ENCODE measurements at regions not wholly inside any gene's neighbourhood (a gene's known extent, or its start where the extent isn't known, plus 50 kb on each side); places are given as distances from the start of the nearest gene placed in this dataset.

- DNase-seq: no peak
Measured at GRCh38 chr7:18154726-18155125, 127.1 kb upstream of the PRPS1L1 start.

GRCh38 chr7:18157233-18157632 is 129.6 kb upstream of the PRPS1L1 start:
- DNase-seq: no peak

- DNase-seq: no peak
Measured at GRCh38 chr7:18162657-18163056, 135.0 kb upstream of the PRPS1L1 start.

- no peak for DNase-seq
Measured at GRCh38 chr7:18163091-18163490, 135.4 kb upstream of the PRPS1L1 start.

- no peak for DNase-seq
Measured at GRCh38 chr7:18165166-18165565, 137.5 kb upstream of the PRPS1L1 start.

GRCh38 chr7:18166002-18166401 is 138.4 kb upstream of the PRPS1L1 start:
- DNase-seq: no peak

GRCh38 chr7:18167815-18168214 is 140.2 kb upstream of the PRPS1L1 start:
- DNase-seq: peak; percentile 13

- no peak for DNase-seq
Measured at GRCh38 chr7:18174996-18175395, 147.3 kb upstream of the PRPS1L1 start.

GRCh38 chr7:18175801-18176450 is 148.3 kb upstream of the PRPS1L1 start:
- no peak for DNase-seq

GRCh38 chr7:18177129-18177814 is 149.6 kb upstream of the PRPS1L1 start:
- DNase-seq: no peak

GRCh38 chr7:18177815-18178660 is 150.4 kb upstream of the PRPS1L1 start:
- DNase-seq: no peak

GRCh38 chr7:18179093-18179492 is 151.4 kb upstream of the PRPS1L1 start:
- no peak for DNase-seq

GRCh38 chr7:18180685-18181084 is 153.0 kb upstream of the PRPS1L1 start:
- DNase-seq: no peak

GRCh38 chr7:18189500-18190126 is 162.0 kb upstream of the PRPS1L1 start:
- DNase-seq: no peak

- DNase-seq: no peak
Measured at GRCh38 chr7:18191341-18191740, 163.7 kb upstream of the PRPS1L1 start.

GRCh38 chr7:18191862-18192625 is 164.4 kb upstream of the PRPS1L1 start:
- DNase-seq: no peak

- DNase-seq: no peak
Measured at GRCh38 chr7:18194616-18195015, 167.0 kb upstream of the PRPS1L1 start.

- DNase-seq: no peak
Measured at GRCh38 chr7:18196638-18197037, 169.0 kb upstream of the PRPS1L1 start.

- no peak for DNase-seq
Measured at GRCh38 chr7:18198868-18199267, 171.2 kb upstream of the PRPS1L1 start.

GRCh38 chr7:18200266-18200665 is 172.6 kb upstream of the PRPS1L1 start:
- no peak for DNase-seq

GRCh38 chr7:18200855-18201254 is 173.2 kb upstream of the PRPS1L1 start:
- DNase-seq: no peak

- no peak for DNase-seq
Measured at GRCh38 chr7:18201350-18201749, 173.7 kb upstream of the PRPS1L1 start.
